ENCODE measurements at regions not wholly inside any gene's neighbourhood (a gene's known extent, or its start where the extent isn't known, plus 50 kb on each side); places are given as distances from the start of the nearest gene placed in this dataset.

- no peak for DNase-seq
Observed at GRCh38 chr12:92574911-92575570, 127.7 kb upstream of the PLEKHG7 start.

- no peak for DNase-seq
Observed at GRCh38 chr12:92574051-92574783, 128.6 kb upstream of the PLEKHG7 start.

DNA sequence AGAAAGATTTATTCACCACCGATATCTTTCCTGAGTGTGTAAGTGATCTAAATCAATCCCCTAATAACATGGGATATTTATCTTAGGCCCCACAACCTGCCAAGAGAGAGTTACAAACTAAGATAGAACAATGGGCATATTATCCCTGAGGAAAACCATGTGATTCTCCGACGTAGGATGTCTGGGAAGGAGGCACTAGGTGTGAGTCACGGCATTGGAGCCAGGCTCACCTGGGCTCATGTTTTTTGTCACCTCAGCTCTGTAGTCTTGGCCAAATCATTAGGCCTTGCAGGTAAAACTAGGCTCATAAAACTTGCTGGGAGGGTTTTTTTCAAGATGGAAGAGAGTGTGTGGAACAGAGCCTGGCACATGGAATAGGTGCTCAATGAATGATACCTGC is 129.7 kb upstream of the PLEKHG7 start:
- no peak for DNase-seq

- DNase-seq: no peak
Observed at GRCh38 chr12:92571844-92572543, 130.8 kb upstream of the PLEKHG7 start.

GRCh38 chr12:92571169-92571568 is 131.6 kb upstream of the PLEKHG7 start:
- no peak for DNase-seq

- DNase-seq: no peak
Observed at GRCh38 chr12:92570056-92570753, 132.6 kb upstream of the PLEKHG7 start.

- no peak for DNase-seq
Observed at GRCh38 chr12:92568691-92569090, 134.1 kb upstream of the PLEKHG7 start.

- no peak for DNase-seq
Observed at GRCh38 chr12:92566448-92567019, 136.3 kb upstream of the PLEKHG7 start.

DNA sequence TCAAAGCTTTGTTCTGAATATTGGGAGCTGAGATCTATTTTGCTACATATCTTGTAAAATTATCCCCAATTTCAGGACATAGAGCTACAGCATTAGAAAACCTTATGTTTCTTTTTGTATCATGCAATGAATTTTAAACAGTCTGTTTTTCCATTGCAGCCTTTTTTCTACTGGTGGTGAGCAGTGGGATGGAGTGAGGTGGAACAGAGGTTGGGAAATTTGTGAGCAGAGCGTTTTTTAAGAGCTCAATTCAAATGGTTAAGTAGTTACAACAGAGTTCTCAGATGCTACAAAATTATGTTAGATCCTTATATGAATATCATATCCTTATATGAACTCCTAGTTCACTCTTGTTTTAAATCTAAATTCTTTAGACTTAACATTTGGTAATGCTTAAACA is 139.0 kb upstream of the PLEKHG7 start:
- no peak for DNase-seq

DNA sequence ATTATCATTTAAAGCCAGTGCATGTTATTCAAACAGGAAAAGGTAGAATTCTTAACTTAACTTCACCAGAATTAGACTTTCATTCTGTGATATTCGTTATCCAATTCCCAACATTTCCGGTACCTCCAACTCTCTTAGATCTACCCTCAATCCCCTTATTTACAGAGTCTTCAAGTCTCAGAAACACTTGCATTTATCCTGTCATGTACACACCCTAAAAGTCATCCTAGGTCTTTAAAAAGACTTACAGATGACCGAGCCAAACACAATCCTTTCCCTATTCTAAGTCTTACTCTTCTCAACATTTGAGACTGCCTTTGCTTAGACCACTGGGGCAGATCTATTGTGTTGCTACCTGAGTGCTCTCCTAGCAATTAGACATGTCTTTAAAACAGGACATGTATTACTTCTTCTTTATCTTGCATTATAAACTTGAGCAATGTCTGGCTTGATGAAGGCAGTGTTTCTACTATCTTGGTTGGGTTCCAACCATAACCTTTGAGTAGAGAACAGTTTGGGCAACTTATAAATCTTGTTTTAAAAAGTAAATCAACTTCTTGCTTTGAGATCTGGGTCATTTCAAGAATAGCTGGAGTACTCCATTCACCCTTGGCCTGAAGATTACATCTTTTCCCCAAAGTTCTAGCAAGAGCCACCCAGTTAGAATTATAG is 140.6 kb upstream of the PLEKHG7 start:
- DNase-seq: no peak

DNA sequence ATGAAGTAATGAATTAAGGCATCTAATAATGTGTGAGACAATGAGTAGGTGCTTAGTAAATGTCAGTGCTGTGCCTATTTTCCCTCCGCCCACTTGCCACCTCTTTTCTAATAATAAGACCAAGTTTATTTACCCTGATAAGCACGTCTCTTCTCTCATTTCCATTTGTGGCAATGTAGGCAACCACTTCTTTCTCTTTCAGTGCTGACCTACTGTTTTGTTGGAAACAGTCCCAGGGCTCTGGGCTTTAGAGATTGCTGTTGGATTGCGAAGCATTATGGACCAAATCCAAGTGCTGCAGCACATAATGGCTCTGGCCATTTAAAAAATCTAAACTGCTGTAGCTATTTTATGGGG is 141.3 kb upstream of the PLEKHG7 start:
- no peak for DNase-seq

DNA sequence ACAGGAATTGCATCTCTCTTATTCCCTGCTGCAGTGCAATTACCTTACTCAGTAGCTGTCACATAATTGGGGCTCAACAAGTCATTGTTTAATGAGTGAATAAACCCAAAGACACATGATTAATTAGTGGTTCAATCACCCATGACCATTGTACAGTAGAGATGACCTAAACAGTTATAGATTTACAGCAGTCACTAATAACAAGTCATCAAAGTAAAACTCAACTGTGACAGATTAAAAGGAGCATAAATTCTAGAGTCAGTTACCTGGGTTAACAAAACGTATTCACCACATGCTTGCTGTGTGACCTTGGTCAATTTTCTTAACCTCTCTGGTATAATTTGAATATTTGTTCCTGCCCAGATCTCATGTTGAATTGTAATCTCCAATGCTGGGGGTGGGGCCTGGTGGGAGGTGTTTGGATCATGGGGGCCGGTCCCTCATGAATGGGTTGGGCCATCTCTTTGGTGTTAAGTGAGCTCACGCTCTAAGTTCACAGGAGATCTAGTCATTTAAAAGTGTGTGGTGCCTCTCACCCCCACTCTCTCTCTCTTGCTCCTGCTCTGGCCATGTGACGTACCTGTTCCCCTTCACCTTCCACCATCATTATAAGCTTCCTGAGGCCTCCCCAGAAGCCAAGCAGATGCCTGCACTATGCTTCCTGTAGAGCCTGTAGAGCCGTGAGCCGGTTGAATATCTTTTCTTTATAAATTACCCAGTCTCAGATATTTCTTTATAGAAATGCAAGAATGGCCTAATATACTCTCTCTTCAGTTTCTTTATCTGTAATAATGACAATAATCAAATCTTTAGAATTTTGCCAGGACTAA is 141.9 kb upstream of the PLEKHG7 start:
- no peak for DNase-seq

GRCh38 chr12:92558806-92559205 is 144.0 kb upstream of the PLEKHG7 start:
- DNase-seq: no peak

GRCh38 chr12:92558215-92558773 is 144.5 kb upstream of the PLEKHG7 start:
- DNase-seq: no peak

GRCh38 chr12:92557422-92557724 is 145.4 kb upstream of the PLEKHG7 start:
- no peak for DNase-seq

- no peak for DNase-seq
Observed at GRCh38 chr12:92556637-92557421, 146.0 kb upstream of the PLEKHG7 start.

DNA sequence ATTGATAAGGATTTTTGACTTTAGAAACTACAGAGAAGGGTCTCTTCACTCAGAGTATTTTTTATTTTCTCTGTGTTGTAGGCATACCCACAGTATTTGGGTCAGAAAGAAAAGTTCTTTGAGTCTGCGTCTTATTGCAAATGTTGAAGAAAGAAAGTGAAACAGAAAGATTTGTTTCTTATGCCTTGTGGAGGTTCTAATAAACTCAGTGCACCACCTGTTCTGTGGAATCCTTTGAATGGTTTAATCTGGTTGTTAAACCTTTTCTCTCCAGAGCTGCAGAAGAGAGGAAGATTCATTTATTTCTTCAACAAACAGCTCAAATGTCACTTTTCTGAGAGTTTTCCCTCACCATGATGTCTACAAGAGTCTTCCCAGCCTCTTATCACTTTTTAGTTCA is 146.6 kb upstream of the PLEKHG7 start:
- no peak for DNase-seq

DNA sequence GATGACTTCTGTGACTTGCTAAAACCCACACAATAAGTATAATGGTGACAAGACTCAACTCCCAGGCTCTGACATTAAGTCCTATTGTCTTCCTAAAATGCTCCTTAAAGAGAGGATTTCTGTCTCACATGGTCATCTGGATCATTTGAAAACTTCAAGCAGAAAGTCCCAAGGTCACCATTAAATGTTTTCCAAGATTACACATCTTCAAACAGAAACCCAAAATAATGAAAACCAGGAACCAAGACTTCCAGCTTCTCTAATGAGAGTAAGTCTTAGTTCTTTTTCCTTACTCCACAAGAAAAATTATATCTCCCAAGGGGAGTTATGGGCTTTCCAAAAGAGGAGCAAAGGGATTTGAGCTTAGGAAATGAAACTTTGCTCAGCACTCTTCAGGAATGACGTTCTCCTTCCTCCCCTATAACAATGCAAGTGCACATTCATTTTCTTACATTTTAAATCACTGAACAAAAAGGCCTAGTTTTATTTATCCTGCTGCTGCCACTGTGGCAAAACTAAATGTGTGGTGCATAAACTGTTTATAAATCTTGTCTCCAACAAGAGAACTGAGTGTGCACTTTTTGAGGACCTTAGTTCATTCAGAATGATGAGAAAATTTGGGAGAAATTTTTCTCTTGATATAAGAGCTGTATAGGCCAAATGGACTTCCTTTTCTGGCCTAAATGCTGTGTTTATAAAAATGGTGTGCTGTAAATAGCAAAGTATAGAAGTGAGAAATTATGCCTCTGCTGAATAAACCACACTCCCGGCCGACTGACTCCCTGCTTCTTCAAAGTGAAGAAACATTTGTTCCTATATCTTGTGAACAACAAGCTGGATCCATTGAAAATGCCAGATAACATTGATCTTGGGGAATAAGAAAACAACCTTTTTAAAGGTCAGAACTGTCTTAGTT is 148.4 kb upstream of the PLEKHG7 start:
- DNase-seq: no peak

DNA sequence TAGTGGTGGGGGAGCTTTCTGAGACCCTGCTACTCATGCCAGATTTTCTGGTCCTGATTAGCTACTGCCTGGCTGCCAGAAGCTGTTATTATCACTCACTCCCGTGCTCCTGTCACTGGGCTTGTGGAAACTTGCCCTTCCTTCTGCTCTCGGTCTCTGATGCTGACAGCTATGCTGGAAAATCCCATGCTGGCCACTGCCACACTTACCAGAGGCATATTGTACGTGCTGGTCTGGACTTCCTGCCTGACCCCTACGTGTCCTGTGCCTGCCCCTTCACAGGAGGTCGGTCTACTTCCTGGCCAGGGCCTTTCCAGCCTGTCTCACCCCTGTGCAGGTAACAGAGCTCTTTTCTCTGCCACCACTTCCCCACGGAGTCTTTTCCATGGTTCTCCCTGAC is 149.4 kb upstream of the PLEKHG7 start:
- no peak for DNase-seq
